ENCODE measurements at regions not wholly inside any gene's neighbourhood (a gene's known extent, or its start where the extent isn't known, plus 50 kb on each side); places are given as distances from the start of the nearest gene placed in this dataset.

DNA sequence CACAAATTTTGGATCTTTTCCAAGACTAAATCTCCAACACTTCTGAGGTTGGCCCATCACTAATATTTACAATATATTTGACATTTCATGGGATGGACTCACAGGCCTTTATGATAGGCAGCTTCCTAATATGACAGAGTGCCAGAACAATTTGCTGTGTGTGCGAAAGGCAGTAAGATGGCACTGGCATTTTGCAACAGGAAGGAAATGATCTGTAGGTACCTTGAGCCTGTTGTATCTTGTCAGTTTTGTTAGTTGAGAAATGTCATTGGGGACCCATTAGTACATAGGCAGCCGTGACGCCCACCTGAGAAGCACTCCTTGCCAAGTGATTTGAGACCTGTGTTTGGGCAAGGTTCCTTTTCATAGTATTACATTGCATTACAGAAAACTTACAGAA, 153.4 kb upstream of the HEY2 start:
- ChIA-PET POLR2A (no interaction called here), CTCF (no interaction called here)
- no peak for ATAC-seq
- Mint-ChIP-seq H3K36me3 (no peaks in the 10 kb centered on the region), H3K9me3 (no peaks in the 10 kb centered on the region), H3K27ac (no peak overlapping the region), H3K4me3 (no peak overlapping the region), H3K27me3 (ENCODE audit: low read depth) (no peaks in the 10 kb centered on the region), H3K4me1 (peaks cover 9% of the 10 kb centered on the region)
- DNase-seq (ENCODE audit: low spot score) = no peak
- TF ChIP-seq, protein P1, sequence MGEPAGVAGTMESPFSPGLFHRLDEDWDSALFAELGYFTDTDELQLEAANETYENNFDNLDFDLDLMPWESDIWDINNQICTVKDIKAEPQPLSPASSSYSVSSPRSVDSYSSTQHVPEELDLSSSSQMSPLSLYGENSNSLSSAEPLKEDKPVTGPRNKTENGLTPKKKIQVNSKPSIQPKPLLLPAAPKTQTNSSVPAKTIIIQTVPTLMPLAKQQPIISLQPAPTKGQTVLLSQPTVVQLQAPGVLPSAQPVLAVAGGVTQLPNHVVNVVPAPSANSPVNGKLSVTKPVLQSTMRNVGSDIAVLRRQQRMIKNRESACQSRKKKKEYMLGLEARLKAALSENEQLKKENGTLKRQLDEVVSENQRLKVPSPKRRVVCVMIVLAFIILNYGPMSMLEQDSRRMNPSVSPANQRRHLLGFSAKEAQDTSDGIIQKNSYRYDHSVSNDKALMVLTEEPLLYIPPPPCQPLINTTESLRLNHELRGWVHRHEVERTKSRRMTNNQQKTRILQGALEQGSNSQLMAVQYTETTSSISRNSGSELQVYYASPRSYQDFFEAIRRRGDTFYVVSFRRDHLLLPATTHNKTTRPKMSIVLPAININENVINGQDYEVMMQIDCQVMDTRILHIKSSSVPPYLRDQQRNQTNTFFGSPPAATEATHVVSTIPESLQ (CRISPR knock-in tag; IDR thresholded peaks at IDR 0.05) = no peak
- no peak for TF ChIP-seq E2F5 (CRISPR knock-in tag; IDR thresholded peaks at IDR 0.05)

DNA sequence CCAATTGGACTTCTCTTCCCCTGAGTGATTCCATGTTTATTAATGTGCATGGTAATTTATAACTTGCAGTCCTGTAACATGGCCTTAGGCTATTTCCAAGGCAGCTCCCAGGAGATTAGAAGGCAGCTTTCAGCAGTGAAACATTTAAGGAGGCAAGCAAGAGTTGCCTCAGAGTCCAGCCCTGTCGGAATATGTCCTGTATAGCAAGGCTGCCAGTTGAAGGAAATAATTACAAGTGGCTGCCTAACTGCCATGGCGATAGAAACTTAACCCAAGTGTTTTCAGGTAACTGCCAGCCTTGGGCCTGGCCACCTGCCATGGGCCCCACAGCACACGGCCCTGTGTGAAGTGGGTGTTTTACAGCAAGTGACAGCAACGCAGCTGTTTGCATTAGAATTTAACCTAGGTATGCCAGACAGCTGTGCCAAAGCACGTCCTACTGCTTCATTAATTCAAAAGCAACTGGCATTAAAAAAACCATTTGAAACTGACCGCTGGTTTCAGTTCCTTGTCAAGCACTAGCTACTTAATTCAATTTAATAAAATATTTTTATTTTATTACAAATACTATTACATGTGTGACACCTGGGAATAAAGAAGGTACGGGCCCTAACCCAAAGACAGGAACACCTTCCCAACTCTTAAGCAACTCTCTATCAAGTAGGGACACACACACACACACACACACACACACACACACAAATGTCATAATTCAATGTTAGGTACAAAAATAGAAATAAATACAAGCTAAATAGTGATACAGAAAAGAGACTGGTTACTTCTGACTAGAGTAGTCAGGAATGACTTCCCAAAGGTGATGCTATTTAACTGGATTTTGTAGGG, 151.8 kb upstream of the HEY2 start:
- Mint-ChIP-seq H3K9me3 (no peaks in the 10 kb centered on the region), H3K27me3 (ENCODE audit: low read depth) (no peaks in the 10 kb centered on the region), H3K27ac (no peak overlapping the region), H3K4me3 (no peak overlapping the region), H3K36me3 (no peaks in the 10 kb centered on the region), H3K4me1 (peaks cover 6% of the 10 kb centered on the region)
- POLR2A ChIA-PET = no interaction called here
- DNase-seq (ENCODE audit: low spot score) (no peak), ATAC-seq (no peak)
- TF ChIP-seq CTCF (IDR thresholded peaks at IDR 0.05) = no peak
- CTCF ChIA-PET = no interaction called here

DNA sequence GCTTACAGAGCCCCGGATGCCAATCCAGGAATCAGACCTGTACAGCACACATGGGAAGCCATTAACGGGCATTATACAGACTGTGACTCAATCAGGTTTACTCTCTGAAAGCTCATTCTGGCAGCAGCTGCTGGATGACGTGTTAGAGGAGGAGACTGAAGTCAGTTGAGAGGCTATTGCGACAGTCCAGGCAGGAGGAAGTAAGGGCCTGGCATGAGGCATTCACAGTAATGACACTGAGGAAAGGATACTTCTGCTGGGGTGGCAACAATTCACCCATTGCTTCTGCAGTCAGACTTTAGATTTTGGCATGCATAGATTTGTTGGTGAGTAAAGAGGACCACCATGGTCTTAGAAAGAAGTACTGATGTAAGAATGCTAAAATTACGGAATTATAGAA, 151.0 kb upstream of the HEY2 start:
- ATAC-seq (no peak), DNase-seq (ENCODE audit: low spot score) (no peak)
- Mint-ChIP-seq H3K27ac (no peak overlapping the region), H3K27me3 (ENCODE audit: low read depth) (no peaks in the 10 kb centered on the region), H3K4me3 (no peak overlapping the region), H3K36me3 (no peaks in the 10 kb centered on the region), H3K9me3 (no peaks in the 10 kb centered on the region; the same call in 1 of the 2 replicates), H3K4me1 (0 out of 2 replicates have a peak, but pooled peaks cover 3% of the 10 kb centered on the region)
- CTCF ChIA-PET = no interaction called here
- POLR2A ChIA-PET = no interaction called here
- TF ChIP-seq, protein P2, sequence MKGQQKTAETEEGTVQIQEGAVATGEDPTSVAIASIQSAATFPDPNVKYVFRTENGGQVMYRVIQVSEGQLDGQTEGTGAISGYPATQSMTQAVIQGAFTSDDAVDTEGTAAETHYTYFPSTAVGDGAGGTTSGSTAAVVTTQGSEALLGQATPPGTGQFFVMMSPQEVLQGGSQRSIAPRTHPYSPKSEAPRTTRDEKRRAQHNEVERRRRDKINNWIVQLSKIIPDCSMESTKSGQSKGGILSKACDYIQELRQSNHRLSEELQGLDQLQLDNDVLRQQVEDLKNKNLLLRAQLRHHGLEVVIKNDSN (CRISPR knock-in tag; IDR thresholded peaks at IDR 0.05) = no peak
- no peak for TF ChIP-seq JAZF1 (CRISPR knock-in tag; IDR thresholded peaks at IDR 0.05)
- TF ChIP-seq E2F5 (CRISPR knock-in tag; IDR thresholded peaks at IDR 0.05) = no peak
- no peak for TF ChIP-seq ZNF396 (CRISPR knock-in tag; IDR thresholded peaks at IDR 0.05; ENCODE audit: borderline replicate concordance)
- TF ChIP-seq ZBTB43 (CRISPR knock-in tag; IDR thresholded peaks at IDR 0.05) = no peak
- no peak for TF ChIP-seq ETV6 (CRISPR knock-in tag; IDR thresholded peaks at IDR 0.05)
- TF ChIP-seq NR3C1 (CRISPR knock-in tag; conservative IDR thresholded peaks at IDR 0.05; ENCODE audit: low read depth) = no peak
- TF ChIP-seq JUN (CRISPR knock-in tag; IDR thresholded peaks at IDR 0.05) = no peak
- TF ChIP-seq ZNF512 (CRISPR knock-in tag; IDR thresholded peaks at IDR 0.05; ENCODE audit: borderline replicate concordance) = no peak
- no peak for TF ChIP-seq USF2 (CRISPR knock-in tag; IDR thresholded peaks at IDR 0.05)
- TF ChIP-seq ZNF416 (CRISPR knock-in tag; IDR thresholded peaks at IDR 0.05) = no peak
- TF ChIP-seq KAT7 (CRISPR knock-in tag; IDR thresholded peaks at IDR 0.05; ENCODE audit: borderline replicate concordance) = no peak
- TF ChIP-seq, protein P3, sequence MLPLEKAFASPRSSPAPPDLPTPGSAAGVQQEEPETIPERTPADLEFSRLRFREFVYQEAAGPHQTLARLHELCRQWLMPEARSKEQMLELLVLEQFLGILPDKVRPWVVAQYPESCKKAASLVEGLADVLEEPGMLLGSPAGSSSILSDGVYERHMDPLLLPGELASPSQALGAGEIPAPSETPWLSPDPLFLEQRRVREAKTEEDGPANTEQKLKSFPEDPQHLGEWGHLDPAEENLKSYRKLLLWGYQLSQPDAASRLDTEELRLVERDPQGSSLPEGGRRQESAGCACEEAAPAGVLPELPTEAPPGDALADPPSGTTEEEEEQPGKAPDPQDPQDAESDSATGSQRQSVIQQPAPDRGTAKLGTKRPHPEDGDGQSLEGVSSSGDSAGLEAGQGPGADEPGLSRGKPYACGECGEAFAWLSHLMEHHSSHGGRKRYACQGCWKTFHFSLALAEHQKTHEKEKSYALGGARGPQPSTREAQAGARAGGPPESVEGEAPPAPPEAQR (CRISPR knock-in tag; IDR thresholded peaks at IDR 0.05) = no peak
- no peak for TF ChIP-seq CBFB (CRISPR knock-in tag; IDR thresholded peaks at IDR 0.05; ENCODE audit: low read depth)
- no peak for TF ChIP-seq CREB1 (CRISPR knock-in tag; IDR thresholded peaks at IDR 0.05)

Measured in WTC11 (cell line).